GM12878 (cell line): ENCODE measurements at regions not wholly inside any gene's neighbourhood (a gene's known extent, or its start where the extent isn't known, plus 50 kb on each side); places are given as distances from the start of the nearest gene placed in this dataset.

Source experiments
- ATAC-seq: fragments of 200-7000 bp; cut with Tn5 transposase; 3 replicates; pipeline ENCODE4 v1.9.1; 2020; ENCODE audit warnings: mild to moderate bottlenecking, moderate library complexity
- BruUV-seq: library from RNA; stranded (reverse); fragments of 400-500 nt; replicated peaks from 2 replicates; lab custom pipeline; 2021; lab: Mats Ljungman, UMichigan
- CTCF ChIA-PET: fragments of 300-600 bp; sonication (Branson Sonifier 250); formaldehyde crosslinking; extraction: SDS; loops from one replicate; lab custom pipeline; 2021; ENCODE audit warnings: inconsistent platforms; lab: Yijun Ruan, JAX
- POLR2A ChIA-PET: fragments of 350-600 bp; formaldehyde crosslinking; extraction: SDS; loops from one replicate; lab custom pipeline; 2021; ENCODE audit warnings: inconsistent platforms; lab: Charles Lee
- RAD21 ChIA-PET: fragments of 300-600 bp; sonication (Branson Sonifier 250); formaldehyde crosslinking; loops from one replicate; lab custom pipeline; 2023; ENCODE audit warnings: antibody characterized with exemption; ENCODE audit not compliant: unreplicated experiment; lab: Charles Lee
- SMC1A ChIA-PET: fragments of 300-600 bp; sonication (Branson Sonifier 250); formaldehyde crosslinking; loops from one replicate; lab custom pipeline; 2023; ENCODE audit not compliant: unreplicated experiment, uncharacterized antibody; lab: Charles Lee
- DNase-seq: peaks from one replicate; pipeline ENCODE4 v3.0.0-alpha.2; 2011; ENCODE audit warnings: low read depth, low spot score
- FAIRE-seq: peaks from 3 replicates; lab custom pipeline; 2011; peaks lifted over from hg19 to GRCh38; lab: Jason Lieb, UNC
- H2AFZ ChIP-seq: 2 replicates; pipeline ENCODE4 v1.6.0; 2011; ENCODE audit warnings: low read depth, low read length, control low read depth; ENCODE audit not compliant: control insufficient read depth
- H3K27ac ChIP-seq: 2 replicates; pipeline ENCODE4 v1.5.1; 2011; ENCODE audit warnings: control low read depth; ENCODE audit not compliant: control insufficient read depth, insufficient read depth
- H3K27me3 ChIP-seq, 2 experiments: replicated peaks in 1 of 2; 2 replicates each; pipeline versions ENCODE4 v1.6.0 to v1.6.1; 2011; ENCODE audit warnings: low read length in 1 of 2; ENCODE audit not compliant: control insufficient read depth in 2 of 2, insufficient read depth in 2 of 2
- H3K36me3 ChIP-seq, 2 experiments: 2 replicates each; pipeline ENCODE4 v1.5.1; 2011; ENCODE audit warnings: low read length in 1 of 2; ENCODE audit not compliant: control insufficient read depth in 2 of 2, insufficient read depth in 2 of 2
- H3K4me1 ChIP-seq: 2 replicates; pipeline ENCODE4 v1.6.1; 2011; ENCODE audit warnings: mild to moderate bottlenecking, low read length, moderate library complexity, mixed read lengths; ENCODE audit not compliant: control insufficient read depth, insufficient read depth
- H3K4me2 ChIP-seq: 2 replicates; pipeline ENCODE4 v1.6.0; 2011; ENCODE audit warnings: control low read depth; ENCODE audit not compliant: control insufficient read depth, insufficient read depth
- H3K4me3 ChIP-seq: fragments of 200-600 bp; sonication (generic); 2 replicates; pipeline ENCODE4 v1.5.1; 2016
- H3K79me2 ChIP-seq: 2 replicates; pipeline ENCODE4 v1.6.0; 2011; ENCODE audit warnings: low read length; ENCODE audit not compliant: control insufficient read depth, insufficient read depth
- H3K9ac ChIP-seq: 2 replicates; pipeline ENCODE4 v1.8.0; 2011; ENCODE audit warnings: low read length, control low read depth, mixed read lengths; ENCODE audit not compliant: control insufficient read depth, insufficient read depth
- H3K9me3 ChIP-seq: replicated peaks from 3 replicates; pipeline ENCODE4 v1.5.1; 2011; ENCODE audit warnings: mild to moderate bottlenecking, low read length; ENCODE audit not compliant: control insufficient read depth, insufficient read depth
- H4K20me1 ChIP-seq: 2 replicates; pipeline ENCODE4 v1.6.0; 2011; ENCODE audit not compliant: control insufficient read depth, insufficient read depth
- HDAC6 ChIP-seq: fragments of 200-600 bp; sonication (generic); IDR thresholded peaks from one replicate; pipeline ENCODE4 v1.8.0; 2017; ENCODE audit warnings: antibody characterized with exemption; ENCODE audit not compliant: unreplicated experiment
- NFIC ChIP-seq: IDR thresholded peaks from 2 replicates; pipeline ENCODE4 v1.6.1; 2012; ENCODE audit warnings: low read depth, mild to moderate bottlenecking, inconsistent platforms, low read length, moderate library complexity
- PAX8 ChIP-seq: fragments of 450-650 bp; IDR thresholded peaks from 2 replicates; pipeline ENCODE4 v1.6.1; 2017; ENCODE audit warnings: mild to moderate bottlenecking, moderate library complexity
- PML ChIP-seq: IDR thresholded peaks from 2 replicates; pipeline ENCODE4 v1.6.1; 2012; ENCODE audit warnings: low read length, inconsistent platforms
- RB1 ChIP-seq: fragments of 450-650 bp; formaldehyde crosslinking; IDR thresholded peaks from 2 replicates; pipeline ENCODE4 v1.6.1; 2017; ENCODE audit warnings: mild to moderate bottlenecking, borderline replicate concordance
- SIN3A ChIP-seq: IDR thresholded peaks from 2 replicates; pipeline ENCODE4 v1.6.1; 2012; ENCODE audit warnings: low read depth, low read length, improper control_type of control experiment
- SPI1 ChIP-seq: IDR thresholded peaks from 2 replicates; pipeline ENCODE4 v1.6.1; 2011; ENCODE audit warnings: low read depth, mild to moderate bottlenecking, low read length, moderate library complexity, borderline replicate concordance; ENCODE audit not compliant: insufficient read depth
- USF1 ChIP-seq: IDR thresholded peaks from 2 replicates; pipeline ENCODE4 v1.6.1; 2011; ENCODE audit warnings: borderline replicate concordance, low read depth, mild to moderate bottlenecking, moderate library complexity, mixed read lengths, low read length; ENCODE audit not compliant: insufficient read depth; ENCODE audit errors: extremely low read length
- WGBS: methylation state at CpG from one replicate; pipeline ENCODE4 v1.1.6; 2016; ENCODE audit warnings: low lambda C conversion rate; ENCODE audit not compliant: insufficient replicate concordance, insufficient coverage; ENCODE audit errors: missing lambda C conversion rate; 5-methylcytosine and 5-hydroxymethylcytosine counted together
- in situ Hi-C: fragments of 300-500 bp; cut with MboI; formaldehyde crosslinking; loops from 9 replicates; pipeline ENCODE4 v1.14.3; 2018; ENCODE audit warnings: mixed read lengths
- intact Hi-C: fragments of 100-400 bp; cut with micrococcal nuclease; formaldehyde crosslinking; loops from one replicate; pipeline ENCODE4 v1.14.2; 2022; ENCODE audit not compliant: unreplicated experiment

- Histone ChIP-seq H3K4me3 (no peak overlapping the region), H2AFZ (no peak overlapping the region), H3K4me2 (no peak overlapping the region), H3K9ac (no peak overlapping the region), H3K79me2 (no peaks in the 10 kb centered on the region), H4K20me1 (no peaks in the 10 kb centered on the region), H3K27ac (no peak overlapping the region), H3K36me3 (no peaks in the 10 kb centered on the region), H3K27me3 (no peaks in the 10 kb centered on the region), H3K9me3 (no peaks in the 10 kb centered on the region), H3K4me1 (no peaks in the 10 kb centered on the region)
- FAIRE-seq (no peak), ATAC-seq (no peak), DNase-seq (no peak)
- TF ChIP-seq RB1: no peak
- TF ChIP-seq SPI1: no peak
- TF ChIP-seq HDAC6: no peak
- ChIA-PET POLR2A (no interaction called here), CTCF (no interaction called here), RAD21 (no interaction called here), SMC1A (no interaction called here)
- 27% methylated on average over 3 of the region's 3 CpGs for WGBS
- BruUV-seq: no TSS peak
- in situ Hi-C loops: no loop called here
- intact Hi-C loops: no loop called here
Observed at GRCh38 chr9:119802133-119802532, 432.9 kb upstream of the BRINP1 start.

GRCh38 chr9:119801311-119801710 lies 432.1 kb upstream of the BRINP1 start:
- ChIA-PET CTCF (no interaction called here), SMC1A (no interaction called here)
- intact Hi-C loops: no loop called here

More at GRCh38 chr9:119801311-119801710, 432.1 kb upstream of the BRINP1 start:
- no peak overlapping the region for H3K9ac ChIP-seq
- ATAC-seq (no peak), DNase-seq (no peak), FAIRE-seq (no peak)
- no TSS peak for BruUV-seq
- H3K27ac ChIP-seq: no peak overlapping the region
- TF ChIP-seq HDAC6 (no peak), PML (no peak), PAX8 (no peak), USF1 (no peak), SIN3A (no peak), NFIC (no peak)
- H3K36me3 ChIP-seq: no peaks in the 10 kb centered on the region
- no peaks in the 10 kb centered on the region for H3K9me3 ChIP-seq
- no peak overlapping the region for H3K4me2 ChIP-seq
- no peak overlapping the region for H3K4me3 ChIP-seq
- no peaks in the 10 kb centered on the region for H3K27me3 ChIP-seq
- RAD21 ChIA-PET: no interaction called here
- no peaks in the 10 kb centered on the region for H4K20me1 ChIP-seq
- no peaks in the 10 kb centered on the region for H3K4me1 ChIP-seq
- H3K79me2 ChIP-seq: no peaks in the 10 kb centered on the region
- POLR2A ChIA-PET: no interaction called here
- H2AFZ ChIP-seq: no peak overlapping the region
- 18% methylated on average over 4 of the region's 4 CpGs for WGBS
- in situ Hi-C loops: no loop called here
